GM18907 (cell line): ENCODE measurements at regions not wholly inside any gene's neighbourhood (a gene's known extent, or its start where the extent isn't known, plus 50 kb on each side); places are given as distances from the start of the nearest gene placed in this dataset.
"Not testable (repeated sequence)": the region's sequence is repeated elsewhere in the genome, so short reads cannot be mapped to it uniquely, and the experiment has no call there.

Source experiments
- ATAC-seq: cut with Tn5 transposase; IDR thresholded peaks from one replicate; pipeline ENCODE4 v1.9.1; 2021; ENCODE audit warnings: mild to moderate bottlenecking, moderate library complexity; ENCODE audit not compliant: unreplicated experiment

- ATAC-seq, result no peak
Observed at GRCh38 chr21:13827201-13827600, 217.6 kb downstream of the POTED start.

- ATAC-seq, result not testable (repeated sequence)
Observed at GRCh38 chr21:13826511-13826910, 216.9 kb downstream of the POTED start.

GRCh38 chr21:13825218-13825778 is 215.7 kb downstream of the POTED start:
- not testable (repeated sequence) for ATAC-seq

GRCh38 chr21:13820286-13820685 is 210.7 kb downstream of the POTED start:
- not testable (repeated sequence) for ATAC-seq

GRCh38 chr21:13812191-13812590 is 202.6 kb downstream of the POTED start:
- ATAC-seq, result not testable (repeated sequence)

- not testable (repeated sequence) for ATAC-seq
Observed at GRCh38 chr21:13810559-13810958, 201.0 kb downstream of the POTED start.

- not testable (repeated sequence) for ATAC-seq
Observed at GRCh38 chr21:13806444-13806843, 196.9 kb downstream of the POTED start.

GRCh38 chr21:13802757-13803156 is 193.2 kb downstream of the POTED start:
- not testable (repeated sequence) for ATAC-seq
